ENCODE measurements at regions not wholly inside any gene's neighbourhood (a gene's known extent, or its start where the extent isn't known, plus 50 kb on each side); places are given as distances from the start of the nearest gene placed in this dataset.

DNA sequence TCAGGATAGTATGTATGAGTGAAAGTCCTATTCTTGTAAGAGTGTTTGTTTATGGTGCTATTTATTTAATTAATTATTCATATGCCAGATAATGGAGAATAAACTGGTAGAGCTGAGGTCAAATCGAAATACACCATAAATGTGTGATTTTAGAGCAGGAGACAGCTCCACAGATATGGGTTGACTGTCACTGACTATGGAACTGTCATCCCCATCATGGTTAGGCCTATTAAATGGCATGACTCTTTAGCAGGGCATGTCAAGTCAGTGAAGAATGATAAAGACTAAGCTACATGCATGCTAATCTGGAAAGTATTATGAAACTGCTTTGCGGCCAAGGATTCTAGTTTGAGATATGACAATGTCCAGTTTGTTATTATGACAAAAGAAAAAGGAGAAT, 658.6 kb downstream of the ISL1 start:
- H3K27me3 ChIP-seq (ENCODE audit: control insufficient read depth, insufficient read depth, low read length): no peaks in the 10 kb centered on the region
- intact Hi-C loops (cut with DNase I): no loop called here
- no peak for FAIRE-seq

DNA sequence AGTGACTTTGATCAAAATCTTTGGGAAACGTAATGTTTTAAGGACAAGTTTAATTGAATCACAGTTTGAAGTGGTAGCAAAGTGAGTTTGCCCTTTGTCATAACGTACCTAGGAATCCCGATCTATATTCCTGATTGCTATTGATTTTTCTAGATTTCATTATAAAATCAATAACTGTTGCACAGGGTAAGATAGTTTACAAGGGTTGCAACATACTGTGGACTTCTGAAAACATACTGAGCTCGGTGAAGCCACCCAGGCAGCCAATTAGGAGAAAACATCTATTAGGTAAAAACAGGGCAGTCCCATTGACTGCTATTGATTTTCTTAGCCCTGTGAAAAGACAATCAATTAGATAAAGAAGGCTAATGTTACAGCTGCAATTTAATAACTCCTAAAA, 659.9 kb downstream of the ISL1 start:
- intact Hi-C loops (cut with DNase I): no loop called here
- Histone ChIP-seq H3K4me1 (ENCODE audit: control insufficient read depth in 2 of 3, insufficient read depth in 2 of 3, low read depth in 1 of 3, low read length in 3 of 3) (no peaks in the 10 kb centered on the region), H3K9ac (ENCODE audit: low read length in 3 of 3) (no peak overlapping the region), H3K4me3 (ENCODE audit: low read length in 3 of 3) (no peak overlapping the region), H3K9me3 (ENCODE audit: control insufficient read depth in 2 of 3, insufficient read depth in 1 of 3, low read length in 3 of 3) (no peaks in the 10 kb centered on the region), H3K36me3 (ENCODE audit: control insufficient read depth in 2 of 3, insufficient read depth in 3 of 3, low read length in 3 of 3) (no peaks in the 10 kb centered on the region), H3K27ac (ENCODE audit: low read depth in 2 of 2, low read length in 2 of 2) (no peak overlapping the region), H3K27me3 (ENCODE audit: control insufficient read depth, insufficient read depth, low read length) (no peaks in the 10 kb centered on the region)
- FAIRE-seq (no peak), DNase-seq (no peak)
- TF ChIP-seq, protein P1, sequence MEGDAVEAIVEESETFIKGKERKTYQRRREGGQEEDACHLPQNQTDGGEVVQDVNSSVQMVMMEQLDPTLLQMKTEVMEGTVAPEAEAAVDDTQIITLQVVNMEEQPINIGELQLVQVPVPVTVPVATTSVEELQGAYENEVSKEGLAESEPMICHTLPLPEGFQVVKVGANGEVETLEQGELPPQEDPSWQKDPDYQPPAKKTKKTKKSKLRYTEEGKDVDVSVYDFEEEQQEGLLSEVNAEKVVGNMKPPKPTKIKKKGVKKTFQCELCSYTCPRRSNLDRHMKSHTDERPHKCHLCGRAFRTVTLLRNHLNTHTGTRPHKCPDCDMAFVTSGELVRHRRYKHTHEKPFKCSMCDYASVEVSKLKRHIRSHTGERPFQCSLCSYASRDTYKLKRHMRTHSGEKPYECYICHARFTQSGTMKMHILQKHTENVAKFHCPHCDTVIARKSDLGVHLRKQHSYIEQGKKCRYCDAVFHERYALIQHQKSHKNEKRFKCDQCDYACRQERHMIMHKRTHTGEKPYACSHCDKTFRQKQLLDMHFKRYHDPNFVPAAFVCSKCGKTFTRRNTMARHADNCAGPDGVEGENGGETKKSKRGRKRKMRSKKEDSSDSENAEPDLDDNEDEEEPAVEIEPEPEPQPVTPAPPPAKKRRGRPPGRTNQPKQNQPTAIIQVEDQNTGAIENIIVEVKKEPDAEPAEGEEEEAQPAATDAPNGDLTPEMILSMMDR (IDR thresholded peaks at IDR 0.05; ENCODE audit: borderline replicate concordance, extremely low read depth, insufficient read depth): no peak

More for the DNA sequence above, 658.6 kb downstream of the ISL1 start:
- no peaks in the 10 kb centered on the region for H3K36me3 ChIP-seq (ENCODE audit: control insufficient read depth in 2 of 3, insufficient read depth in 3 of 3, low read length in 3 of 3)
- no peak overlapping the region for H3K9ac ChIP-seq (ENCODE audit: low read length in 3 of 3)
- H3K9me3 ChIP-seq (ENCODE audit: control insufficient read depth in 2 of 3, insufficient read depth in 1 of 3, low read length in 3 of 3): no peaks in the 10 kb centered on the region
- TF ChIP-seq, protein P1 (IDR thresholded peaks at IDR 0.05; ENCODE audit: borderline replicate concordance, extremely low read depth, insufficient read depth): no peak
- H3K4me1 ChIP-seq (ENCODE audit: control insufficient read depth in 2 of 3, insufficient read depth in 2 of 3, low read depth in 1 of 3, low read length in 3 of 3): no peaks in the 10 kb centered on the region
- H3K4me3 ChIP-seq (ENCODE audit: low read length in 3 of 3): no peak overlapping the region
- no peak overlapping the region for H3K27ac ChIP-seq (ENCODE audit: low read depth in 2 of 2, low read length in 2 of 2)
- DNase-seq: no peak

DNA sequence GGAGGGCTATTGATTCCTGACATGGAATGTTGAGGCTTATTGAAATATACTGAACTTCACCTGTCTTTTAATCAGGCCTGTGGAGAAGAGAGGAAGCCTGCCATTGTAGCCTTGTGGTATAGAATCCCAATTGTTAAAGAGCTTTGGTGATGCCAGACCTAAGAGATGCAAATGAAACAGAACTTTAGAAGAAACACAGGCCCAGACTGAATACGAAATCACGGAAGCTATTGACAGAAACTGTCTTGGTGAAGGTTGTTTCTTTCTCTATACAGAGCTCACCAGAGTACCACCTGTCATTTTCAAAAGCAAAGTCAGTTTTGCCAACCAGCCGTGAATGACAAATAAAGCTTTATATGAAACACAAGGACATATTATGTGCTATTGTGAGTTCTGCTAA, 660.3 kb downstream of the ISL1 start:
- intact Hi-C loops (cut with DNase I): no loop called here
- Histone ChIP-seq H3K9ac (ENCODE audit: low read length in 3 of 3) (no peak overlapping the region), H3K9me3 (ENCODE audit: control insufficient read depth in 2 of 3, insufficient read depth in 1 of 3, low read length in 3 of 3) (no peaks in the 10 kb centered on the region), H3K36me3 (ENCODE audit: control insufficient read depth in 2 of 3, insufficient read depth in 3 of 3, low read length in 3 of 3) (no peaks in the 10 kb centered on the region), H3K27me3 (ENCODE audit: control insufficient read depth, insufficient read depth, low read length) (no peaks in the 10 kb centered on the region), H3K4me1 (ENCODE audit: control insufficient read depth in 2 of 3, insufficient read depth in 2 of 3, low read depth in 1 of 3, low read length in 3 of 3) (no peaks in the 10 kb centered on the region), H3K27ac (ENCODE audit: low read depth in 2 of 2, low read length in 2 of 2) (no peak overlapping the region), H3K4me3 (ENCODE audit: low read length in 3 of 3) (no peak overlapping the region)
- FAIRE-seq: no peak
- TF ChIP-seq, protein P1 (IDR thresholded peaks at IDR 0.05; ENCODE audit: borderline replicate concordance, extremely low read depth, insufficient read depth): no peak
- DNase-seq: no peak

DNA sequence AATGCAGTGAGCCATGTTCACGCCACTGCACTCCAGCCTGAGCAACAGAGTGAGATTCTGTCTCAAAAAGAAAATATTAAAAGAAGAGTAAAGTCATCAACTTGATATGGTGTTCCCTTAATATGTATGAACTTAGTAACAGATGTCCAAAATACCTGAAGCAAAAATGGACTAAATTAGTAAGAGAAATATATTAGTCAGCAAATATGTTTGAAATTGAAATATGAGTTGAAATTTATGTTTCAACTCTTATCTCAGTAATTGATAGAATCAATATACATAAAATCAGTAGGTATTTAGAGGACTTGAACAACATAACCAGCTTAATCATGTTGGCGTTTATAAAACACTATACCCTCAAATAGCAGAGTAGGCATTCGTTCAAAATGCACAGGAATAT, 668.5 kb downstream of the ISL1 start:
- no peak for DNase-seq
- Histone ChIP-seq H3K36me3 (ENCODE audit: control insufficient read depth in 2 of 3, insufficient read depth in 3 of 3, low read length in 3 of 3) (no peaks in the 10 kb centered on the region), H3K27ac (ENCODE audit: low read depth in 2 of 2, low read length in 2 of 2) (no peak overlapping the region), H3K4me3 (ENCODE audit: low read length in 3 of 3) (no peak overlapping the region), H3K9me3 (ENCODE audit: control insufficient read depth in 2 of 3, insufficient read depth in 1 of 3, low read length in 3 of 3) (no peaks in the 10 kb centered on the region), H3K4me1 (ENCODE audit: control insufficient read depth in 2 of 3, insufficient read depth in 2 of 3, low read depth in 1 of 3, low read length in 3 of 3) (no peaks in the 10 kb centered on the region), H3K27me3 (ENCODE audit: control insufficient read depth, insufficient read depth, low read length) (no peaks in the 10 kb centered on the region), H3K9ac (ENCODE audit: low read length in 3 of 3) (no peak overlapping the region)
- intact Hi-C loops (cut with DNase I): no loop called here
- TF ChIP-seq, protein P1 (IDR thresholded peaks at IDR 0.05; ENCODE audit: borderline replicate concordance, extremely low read depth, insufficient read depth): no peak
- FAIRE-seq: no peak
